Neutrophil (primary cell): ENCODE measurements at regions not wholly inside any gene's neighbourhood (a gene's known extent, or its start where the extent isn't known, plus 50 kb on each side); places are given as distances from the start of the nearest gene placed in this dataset.

Experiments used
- H3K27ac ChIP-seq: fragments of 200-600 bp; sonication (generic); 2 replicates; pipeline ENCODE4 v1.5.1; 2016; ENCODE audit warnings: mild to moderate bottlenecking, moderate library complexity
- H3K27me3 ChIP-seq: fragments of 200-600 bp; sonication (generic); 2 replicates; pipeline ENCODE4 v1.6.0; 2016; ENCODE audit warnings: mild to moderate bottlenecking
- H3K36me3 ChIP-seq: fragments of 200-600 bp; sonication (generic); 2 replicates; pipeline ENCODE4 v1.5.1; 2017
- H3K4me1 ChIP-seq, 2 experiments: fragments of 200-600 bp in 1 of 2; sonication (generic) in 1 of 2; 1 replicate in 1 of 2; 2 replicates in 1 of 2; pipeline versions ENCODE4 v1.5.1 to v1.6.1; 2013 to 2016; ENCODE audit warnings: low read depth in 1 of 2, low read length in 1 of 2, mild to moderate bottlenecking in 1 of 2, moderate library complexity in 1 of 2; ENCODE audit not compliant: control insufficient read depth in 1 of 2, insufficient read depth in 1 of 2
- H3K4me3 ChIP-seq, 2 experiments: fragments of 200-600 bp in 1 of 2; sonication (generic) in 1 of 2; 1 replicate in 1 of 2; 2 replicates in 1 of 2; pipeline ENCODE4 v1.5.1; 2013 to 2016; ENCODE audit warnings: low read depth in 1 of 2, low read length in 1 of 2, mild to moderate bottlenecking in 1 of 2, moderate library complexity in 1 of 2
- H3K9me3 ChIP-seq: fragments of 200-600 bp; sonication (generic); 2 replicates; pipeline ENCODE4 v1.5.1; 2016
- CTCF ChIP-seq: fragments of 200-600 bp; sonication (generic); IDR thresholded peaks from 2 replicates; pipeline ENCODE4 v1.5.1; 2016; ENCODE audit warnings: antibody characterized with exemption

GRCh38 chr17:15036238-15036637 is 228.9 kb downstream of the PMP22 start:
- H3K4me3 ChIP-seq = no peak overlapping the region
- H3K4me1 ChIP-seq = no peaks in the 10 kb centered on the region
- TF ChIP-seq CTCF = no peak
- H3K27me3 ChIP-seq = no peaks in the 10 kb centered on the region
- no peaks in the 10 kb centered on the region for H3K36me3 ChIP-seq
- no peaks in the 10 kb centered on the region for H3K9me3 ChIP-seq
- H3K27ac ChIP-seq = no peak overlapping the region

DNA sequence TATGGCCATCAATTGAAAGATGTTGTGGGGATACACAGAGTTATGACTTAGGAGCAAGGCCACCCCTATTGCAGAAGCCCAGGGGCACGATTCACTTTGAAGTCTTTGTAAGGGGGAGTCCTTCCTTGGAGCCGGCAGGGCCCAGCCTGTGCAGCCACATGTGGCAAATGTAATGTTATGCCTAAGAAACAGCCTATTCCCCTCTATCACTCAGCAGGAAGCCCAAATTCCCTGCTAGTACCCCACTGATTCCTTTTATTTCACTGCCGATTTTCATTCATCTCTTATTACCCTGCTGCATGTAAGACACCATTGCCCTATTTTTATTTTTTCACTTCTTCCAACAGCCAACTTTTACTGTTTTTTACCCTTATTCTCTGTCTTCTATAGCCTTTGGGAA is 233.2 kb downstream of the PMP22 start:
- no peaks in the 10 kb centered on the region for H3K27me3 ChIP-seq
- H3K36me3 ChIP-seq = no peaks in the 10 kb centered on the region
- no peak for TF ChIP-seq CTCF
- H3K9me3 ChIP-seq = no peaks in the 10 kb centered on the region
- no peak overlapping the region for H3K4me3 ChIP-seq
- no peak overlapping the region for H3K27ac ChIP-seq
- H3K4me1 ChIP-seq = no peaks in the 10 kb centered on the region

DNA sequence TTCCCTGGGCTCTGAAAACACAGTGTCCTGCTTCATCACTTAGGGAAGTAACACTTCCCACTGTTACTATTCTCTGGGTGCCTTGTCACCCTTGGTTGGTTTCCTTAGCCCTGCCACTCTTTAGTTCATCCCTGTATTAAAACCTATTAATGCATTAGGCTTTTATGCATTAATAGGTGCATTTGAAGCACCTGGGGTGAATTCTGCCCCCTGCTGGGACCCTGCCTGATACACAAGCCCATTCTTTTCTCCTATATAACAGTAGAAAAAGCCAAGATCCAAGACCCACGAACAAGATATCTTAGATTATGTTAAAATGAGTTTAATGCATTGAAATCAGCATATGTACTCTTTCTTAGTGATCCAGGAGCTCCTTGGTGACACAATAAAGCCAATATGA is 235.7 kb downstream of the PMP22 start:
- Histone ChIP-seq H3K36me3 (no peaks in the 10 kb centered on the region), H3K4me3 (no peak overlapping the region), H3K27me3 (no peaks in the 10 kb centered on the region), H3K4me1 (no peaks in the 10 kb centered on the region), H3K9me3 (no peaks in the 10 kb centered on the region), H3K27ac (no peak overlapping the region)
- TF ChIP-seq CTCF = no peak

DNA sequence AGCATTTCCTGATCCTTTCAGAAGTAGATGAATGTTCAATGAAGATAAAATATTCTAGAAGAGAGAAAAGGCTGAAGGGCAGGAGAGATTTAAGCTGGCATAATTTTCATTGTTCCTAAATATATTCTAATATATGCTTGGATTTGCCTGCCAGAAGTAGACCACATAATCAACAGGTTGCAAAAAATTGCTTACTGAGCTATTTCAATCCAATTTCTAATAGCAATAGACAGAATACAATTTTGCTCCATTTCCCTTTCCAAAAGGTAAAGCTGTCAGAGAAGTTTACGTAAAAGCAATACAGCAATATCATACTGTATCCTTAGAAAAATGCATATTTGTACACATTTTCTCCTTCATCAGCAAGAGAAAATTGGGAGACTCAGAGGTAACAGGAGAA is 237.3 kb downstream of the PMP22 start:
- Histone ChIP-seq H3K27me3 (no peaks in the 10 kb centered on the region), H3K9me3 (no peaks in the 10 kb centered on the region), H3K4me3 (no peak overlapping the region), H3K27ac (no peak overlapping the region), H3K4me1 (no peaks in the 10 kb centered on the region), H3K36me3 (no peaks in the 10 kb centered on the region)
- TF ChIP-seq CTCF = no peak

- no peak for TF ChIP-seq CTCF
- no peaks in the 10 kb centered on the region for H3K4me1 ChIP-seq
- no peaks in the 10 kb centered on the region for H3K9me3 ChIP-seq
- H3K27ac ChIP-seq = no peak overlapping the region
- no peaks in the 10 kb centered on the region for H3K27me3 ChIP-seq
- H3K36me3 ChIP-seq = no peaks in the 10 kb centered on the region
- no peak overlapping the region for H3K4me3 ChIP-seq
These were observed 239.0 kb downstream of the PMP22 start for GRCh38 chr17:15026088-15026487.
